Loucy (cell line): ENCODE measurements at regions not wholly inside any gene's neighbourhood (a gene's known extent, or its start where the extent isn't known, plus 50 kb on each side); places are given as distances from the start of the nearest gene placed in this dataset.

Experiments
- H2AFZ ChIP-seq: fragments of 200-600 bp; sonication (generic); 2 replicates; pipeline ENCODE4 v1.6.0; 2016; ENCODE audit warnings: antibody characterized with exemption, mild to moderate bottlenecking, low read length, moderate library complexity
- H3F3A ChIP-seq: fragments of 200-600 bp; 2 replicates; pipeline ENCODE4 v1.6.0; 2016; ENCODE audit warnings: antibody characterized with exemption, low read depth, mild to moderate bottlenecking
- H3K27me3 ChIP-seq: fragments of 200-600 bp; sonication (generic); 2 replicates; pipeline ENCODE4 v1.6.1; 2014; ENCODE audit warnings: low read length, mild to moderate bottlenecking; ENCODE audit not compliant: insufficient read depth, poor library complexity, severe bottlenecking
- H3K36me3 ChIP-seq: fragments of 200-600 bp; sonication (generic); 2 replicates; pipeline ENCODE4 v1.6.1; 2016; ENCODE audit warnings: low read length; ENCODE audit not compliant: insufficient read depth
- H3K4me1 ChIP-seq: fragments of 200-600 bp; sonication (generic); 2 replicates; pipeline ENCODE4 v1.5.1; 2014; ENCODE audit warnings: low read length, mild to moderate bottlenecking; ENCODE audit not compliant: insufficient read depth, poor library complexity, severe bottlenecking
- H3K4me2 ChIP-seq: fragments of 200-600 bp; sonication (generic); 2 replicates; pipeline ENCODE4 v1.6.0; 2014; ENCODE audit warnings: antibody characterized with exemption, low read length, low read depth, mild to moderate bottlenecking; ENCODE audit not compliant: poor library complexity, severe bottlenecking
- H3K4me3 ChIP-seq: fragments of 200-600 bp; sonication (generic); 2 replicates; pipeline ENCODE4 v1.5.1; 2014; ENCODE audit warnings: low read length, mild to moderate bottlenecking, mixed read lengths; ENCODE audit not compliant: poor library complexity, severe bottlenecking
- H3K79me2 ChIP-seq: fragments of 200-600 bp; sonication (generic); 2 replicates; pipeline ENCODE4 v1.6.1; 2014; ENCODE audit warnings: low read length; ENCODE audit not compliant: insufficient read depth
- H3K9ac ChIP-seq: fragments of 200-600 bp; sonication (generic); 2 replicates; pipeline ENCODE4 v1.6.0; 2014; ENCODE audit warnings: mild to moderate bottlenecking, low read depth, low read length, moderate library complexity; ENCODE audit not compliant: poor library complexity, severe bottlenecking
- H3K9me2 ChIP-seq: fragments of 200-600 bp; sonication (generic); replicated peaks from 2 replicates; pipeline ENCODE4 v1.6.1; 2016; ENCODE audit warnings: low read depth, low read length, mixed read lengths
- H3K9me3 ChIP-seq: fragments of 200-600 bp; sonication (generic); 2 replicates; pipeline ENCODE4 v1.6.1; 2014; ENCODE audit warnings: mild to moderate bottlenecking, antibody characterized with exemption, low read length, low read depth; ENCODE audit not compliant: insufficient read depth
- H4K20me1 ChIP-seq: fragments of 200-600 bp; sonication (generic); 2 replicates; pipeline ENCODE4 v1.6.0; 2014; ENCODE audit warnings: antibody characterized with exemption, low read length, mild to moderate bottlenecking; ENCODE audit not compliant: insufficient read depth, poor library complexity, severe bottlenecking
- CTCF ChIP-seq: fragments of 200-600 bp; sonication (generic); conservative IDR thresholded peaks from 2 replicates; pipeline ENCODE4 v1.5.1; 2014; ENCODE audit warnings: mild to moderate bottlenecking, antibody characterized with exemption, low read length
- EZH2phosphoT487 ChIP-seq: fragments of 200-600 bp; IDR thresholded peaks from 2 replicates; pipeline ENCODE4 v1.6.1; 2018; ENCODE audit warnings: antibody characterized with exemption, mild to moderate bottlenecking, moderate library complexity, borderline replicate concordance

GRCh38 chr10:120776442-120776841 is 74.7 kb upstream of the WDR11 start:
- Histone ChIP-seq H3K4me1 (no peaks in the 10 kb centered on the region), H2AFZ (no peak overlapping the region), H3K9ac (no peak overlapping the region), H3K27me3 (no peaks in the 10 kb centered on the region), H3K79me2 (no peaks in the 10 kb centered on the region), H4K20me1 (no peaks in the 10 kb centered on the region), H3K9me2 (no peaks in the 10 kb centered on the region), H3K36me3 (no peaks in the 10 kb centered on the region), H3K9me3 (no peaks in the 10 kb centered on the region), H3K4me2 (no peak overlapping the region), H3K4me3 (no peak overlapping the region), H3F3A (no peaks in the 10 kb centered on the region)
- TF ChIP-seq CTCF (no peak), EZH2phosphoT487 (no peak)

GRCh38 chr10:120782336-120782735 is 68.8 kb upstream of the WDR11 start:
- H3K9ac ChIP-seq: no peak overlapping the region
- H2AFZ ChIP-seq: no peak overlapping the region
- H3K9me3 ChIP-seq: no peaks in the 10 kb centered on the region
- TF ChIP-seq CTCF: no peak
- H3K4me3 ChIP-seq: no peak overlapping the region
- H3K36me3 ChIP-seq: no peaks in the 10 kb centered on the region
- H3K9me2 ChIP-seq: no peaks in the 10 kb centered on the region
- H3F3A ChIP-seq: no peaks in the 10 kb centered on the region
- H4K20me1 ChIP-seq: no peaks in the 10 kb centered on the region
- H3K79me2 ChIP-seq: no peaks in the 10 kb centered on the region
- H3K4me1 ChIP-seq: no peaks in the 10 kb centered on the region
- no peaks in the 10 kb centered on the region for H3K27me3 ChIP-seq
- H3K4me2 ChIP-seq: no peak overlapping the region

GRCh38 chr10:120783098-120783497 is 68.1 kb upstream of the WDR11 start:
- Histone ChIP-seq H3K9ac (no peak overlapping the region), H3K9me3 (no peaks in the 10 kb centered on the region), H3K4me1 (no peaks in the 10 kb centered on the region), H3K9me2 (no peaks in the 10 kb centered on the region), H3K27me3 (no peaks in the 10 kb centered on the region), H2AFZ (no peak overlapping the region), H3K36me3 (no peaks in the 10 kb centered on the region), H3F3A (no peaks in the 10 kb centered on the region), H3K4me3 (no peak overlapping the region), H3K79me2 (no peaks in the 10 kb centered on the region), H4K20me1 (no peaks in the 10 kb centered on the region), H3K4me2 (no peak overlapping the region)
- TF ChIP-seq EZH2phosphoT487: no peak
- no peak for TF ChIP-seq CTCF
